Choroid plexus epithelial cell (primary cell): ENCODE measurements at regions not wholly inside any gene's neighbourhood (a gene's known extent, or its start where the extent isn't known, plus 50 kb on each side); places are given as distances from the start of the nearest gene placed in this dataset.

Source experiments
- DNase-seq: peaks from one replicate; pipeline ENCODE4 v3.0.0-alpha.2; 2010; ENCODE audit warnings: low read depth
- H3K4me3 ChIP-seq: 2 replicates; pipeline ENCODE4 v1.5.1; 2011; ENCODE audit warnings: low read depth, mild to moderate bottlenecking, control low read depth, low read length, moderate library complexity
- TF ChIP-seq, protein P1 (sequence below): conservative IDR thresholded peaks from 2 replicates; pipeline ENCODE4 v1.5.1; 2011; ENCODE audit warnings: low read depth, mild to moderate bottlenecking, control low read depth, inconsistent platforms, low read length, moderate library complexity

DNA sequence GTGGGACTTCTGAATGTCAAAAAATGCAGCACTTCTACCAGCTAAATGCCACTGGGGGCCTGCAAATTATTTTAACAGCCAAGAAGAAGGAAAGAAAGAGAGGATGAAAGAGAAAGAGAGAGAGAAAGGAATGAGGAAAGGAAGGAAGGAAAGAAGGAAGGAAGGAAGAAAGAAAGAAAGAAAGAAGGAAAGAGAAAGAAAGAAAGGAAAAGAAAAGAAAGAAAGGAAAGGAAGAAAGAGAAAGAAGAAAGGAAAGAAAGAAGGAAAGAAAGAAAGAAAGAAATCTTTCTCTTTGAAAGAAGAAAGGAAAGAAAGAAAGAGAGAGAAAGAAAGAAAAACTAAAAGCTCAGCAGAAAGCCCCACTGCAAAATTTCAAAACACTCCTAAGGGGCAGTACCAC lies 69.2 kb upstream of the SV2C start:
- DNase-seq = no peak
- TF ChIP-seq, protein P1, sequence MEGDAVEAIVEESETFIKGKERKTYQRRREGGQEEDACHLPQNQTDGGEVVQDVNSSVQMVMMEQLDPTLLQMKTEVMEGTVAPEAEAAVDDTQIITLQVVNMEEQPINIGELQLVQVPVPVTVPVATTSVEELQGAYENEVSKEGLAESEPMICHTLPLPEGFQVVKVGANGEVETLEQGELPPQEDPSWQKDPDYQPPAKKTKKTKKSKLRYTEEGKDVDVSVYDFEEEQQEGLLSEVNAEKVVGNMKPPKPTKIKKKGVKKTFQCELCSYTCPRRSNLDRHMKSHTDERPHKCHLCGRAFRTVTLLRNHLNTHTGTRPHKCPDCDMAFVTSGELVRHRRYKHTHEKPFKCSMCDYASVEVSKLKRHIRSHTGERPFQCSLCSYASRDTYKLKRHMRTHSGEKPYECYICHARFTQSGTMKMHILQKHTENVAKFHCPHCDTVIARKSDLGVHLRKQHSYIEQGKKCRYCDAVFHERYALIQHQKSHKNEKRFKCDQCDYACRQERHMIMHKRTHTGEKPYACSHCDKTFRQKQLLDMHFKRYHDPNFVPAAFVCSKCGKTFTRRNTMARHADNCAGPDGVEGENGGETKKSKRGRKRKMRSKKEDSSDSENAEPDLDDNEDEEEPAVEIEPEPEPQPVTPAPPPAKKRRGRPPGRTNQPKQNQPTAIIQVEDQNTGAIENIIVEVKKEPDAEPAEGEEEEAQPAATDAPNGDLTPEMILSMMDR = no peak
- no peak overlapping the region for H3K4me3 ChIP-seq

DNA sequence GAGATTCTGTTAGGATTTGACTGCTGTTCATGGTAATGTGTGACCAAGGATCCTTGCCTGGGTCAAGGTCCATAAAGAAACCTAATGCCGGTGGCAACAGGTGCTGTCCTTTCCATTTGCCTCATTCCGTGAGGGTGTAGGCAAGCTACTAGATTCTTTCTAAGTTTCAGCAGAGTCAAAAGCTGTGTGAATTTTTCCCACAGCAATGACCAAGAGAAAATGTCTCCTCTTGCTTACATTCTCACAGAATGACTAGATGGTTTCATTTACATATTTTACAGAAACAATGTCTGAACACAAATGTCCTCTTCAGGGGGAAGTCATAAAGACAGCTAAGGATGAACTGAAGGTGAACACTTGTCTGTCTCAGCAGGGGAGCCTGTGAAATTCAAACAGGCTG lies 75.3 kb upstream of the SV2C start:
- DNase-seq = no peak
- TF ChIP-seq, protein P1 = no peak
- H3K4me3 ChIP-seq = no peak overlapping the region

DNA sequence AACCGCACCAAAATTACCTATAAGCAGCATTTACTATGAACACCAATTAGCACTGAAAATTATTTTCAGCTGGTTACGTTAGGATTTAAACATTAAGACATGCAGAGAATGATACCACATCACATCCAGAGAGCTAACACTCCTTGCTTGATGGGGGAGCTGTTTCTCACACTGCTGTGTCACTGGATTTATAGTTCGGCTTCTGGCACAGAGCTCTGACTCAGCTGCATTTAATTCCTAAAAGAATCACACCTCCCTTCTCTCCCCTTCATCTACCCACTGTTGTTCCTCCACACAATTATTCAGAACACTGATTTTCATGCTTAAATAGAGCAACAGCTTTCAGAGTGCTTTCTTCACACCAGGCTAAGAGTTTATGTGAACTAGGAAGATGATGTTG lies 82.6 kb upstream of the SV2C start:
- TF ChIP-seq, protein P1 = no peak
- no peak overlapping the region for H3K4me3 ChIP-seq
- no peak for DNase-seq

DNA sequence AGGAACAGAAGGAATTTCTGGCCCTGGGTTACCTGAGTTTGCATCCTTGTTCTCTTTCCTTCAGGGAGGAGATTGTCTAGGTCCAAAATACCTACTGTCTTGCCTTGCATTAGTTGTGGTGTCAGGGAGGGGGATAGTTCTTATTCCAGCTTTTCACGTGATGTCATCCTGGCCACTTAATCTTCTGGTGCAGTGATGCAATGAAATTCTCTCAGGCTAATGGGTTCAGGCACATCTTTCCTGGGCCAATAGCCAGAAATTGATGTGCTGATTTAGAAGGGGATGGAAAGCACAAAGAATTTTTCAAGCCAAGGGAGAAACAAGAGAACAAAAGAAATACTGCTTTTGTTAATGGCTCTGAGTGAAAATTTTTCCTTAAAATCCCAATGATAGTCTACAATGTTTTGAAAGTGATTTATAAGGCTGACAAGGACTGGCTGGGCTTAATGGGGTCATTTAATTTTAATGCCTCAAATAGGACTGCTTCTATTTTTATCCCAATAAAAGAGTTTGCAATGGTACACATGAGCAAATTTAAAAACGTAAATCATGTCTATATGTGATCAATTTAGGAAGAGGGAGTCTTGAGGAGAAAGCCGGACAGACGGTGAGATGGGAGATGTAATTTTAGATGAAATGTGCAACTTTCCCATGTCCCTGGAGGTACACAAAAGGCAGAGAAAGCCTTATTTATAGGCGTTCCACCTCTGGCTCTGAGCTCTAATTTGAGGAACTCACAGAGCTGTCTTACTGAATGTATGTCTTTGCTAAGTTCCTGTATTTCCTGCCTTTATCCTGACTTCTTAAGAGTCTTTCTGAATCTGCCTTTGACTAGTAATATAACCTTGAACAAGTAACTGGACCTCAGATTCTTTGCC lies 89.3 kb upstream of the SV2C start:
- H3K4me3 ChIP-seq = no peak overlapping the region
- no peak for DNase-seq
- TF ChIP-seq, protein P1 = no peak

DNA sequence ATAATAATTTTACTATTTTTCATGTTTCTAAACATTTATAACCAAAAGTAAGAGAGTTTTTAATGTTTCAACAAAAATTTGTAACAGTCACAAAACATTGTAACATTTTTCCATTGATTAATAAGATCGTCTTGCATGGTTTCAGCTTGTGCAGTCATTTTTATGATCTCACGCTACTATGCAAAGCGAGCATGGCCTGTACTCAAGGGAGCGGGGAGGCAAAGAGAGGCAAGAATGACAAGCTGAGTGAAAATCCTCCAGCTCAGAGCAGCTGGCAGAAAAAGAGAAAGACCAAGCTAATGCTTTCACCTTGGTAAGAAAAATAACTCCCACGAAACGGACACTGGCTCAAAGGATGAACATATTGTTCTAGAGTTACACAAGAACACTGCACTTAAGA lies 90.0 kb upstream of the SV2C start:
- H3K4me3 ChIP-seq = no peak overlapping the region
- TF ChIP-seq, protein P1 = no peak
- no peak for DNase-seq

DNA sequence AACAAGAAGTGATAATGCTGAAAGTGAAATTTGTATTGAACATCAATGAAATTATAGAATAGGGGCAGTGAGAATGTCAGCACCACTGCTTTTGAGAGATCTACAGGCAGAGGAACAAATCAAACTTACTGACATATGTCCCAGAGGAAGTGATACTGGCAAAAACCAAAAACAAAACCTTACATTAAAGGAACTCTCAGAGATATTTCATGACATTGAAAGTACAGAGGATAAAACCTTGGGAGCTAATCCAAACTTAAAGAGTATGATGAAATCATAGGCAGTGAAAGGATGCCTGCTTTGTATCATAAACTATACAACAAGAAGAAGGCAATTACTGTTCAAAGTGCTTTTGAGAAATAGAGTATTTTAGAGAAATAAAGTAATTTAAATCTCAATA lies 90.4 kb upstream of the SV2C start:
- no peak overlapping the region for H3K4me3 ChIP-seq
- DNase-seq = no peak
- TF ChIP-seq, protein P1 = no peak

DNA sequence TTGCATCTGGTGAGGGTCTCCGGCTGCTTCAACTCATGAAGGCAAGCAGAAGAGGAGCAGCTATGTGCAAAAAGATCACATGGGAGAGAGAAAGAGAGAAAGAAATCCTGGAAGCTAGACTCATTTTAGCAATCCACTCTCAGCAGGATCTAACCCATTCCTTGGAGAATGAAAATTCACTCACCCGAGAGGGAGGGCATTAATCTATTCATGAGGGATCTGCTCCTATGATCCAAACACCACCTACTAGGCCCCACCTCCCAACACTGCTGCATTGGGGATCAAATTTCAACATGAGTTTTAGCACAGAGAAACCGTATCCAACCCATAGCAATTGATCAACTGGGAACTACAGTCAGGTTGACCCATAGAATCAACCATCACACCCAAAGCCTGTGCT lies 98.1 kb upstream of the SV2C start:
- no peak for DNase-seq
- no peak overlapping the region for H3K4me3 ChIP-seq
- TF ChIP-seq, protein P1 = no peak
